ENCODE measurements at regions not wholly inside any gene's neighbourhood (a gene's known extent, or its start where the extent isn't known, plus 50 kb on each side); places are given as distances from the start of the nearest gene placed in this dataset.

- DNase-seq (no peak), ATAC-seq (replicated peaks) (no peak)
- H3K9me3 Mint-ChIP-seq, result no peaks in the 10 kb centered on the region
- peaks cover 52 to 75% of the 10 kb centered on the region in 2 donors for H3K27me3 Mint-ChIP-seq
- H3K36me3 Mint-ChIP-seq (ENCODE audit: insufficient read depth), result no peaks in the 10 kb centered on the region
- H3K27ac Mint-ChIP-seq, result no peak overlapping the region
- no peaks in the 10 kb centered on the region for H3K4me1 Mint-ChIP-seq (ENCODE audit: low read depth in 2 of 2)
- no peak overlapping the region for H3K4me3 Mint-ChIP-seq
These were observed 114.5 kb downstream of the TMEM18 start for GRCh38 chr2:562391-563364.

GRCh38 chr2:558879-559278, 118.3 kb downstream of the TMEM18 start:
- Mint-ChIP-seq H3K4me3 (no peak overlapping the region), H3K9me3 (no peaks in the 10 kb centered on the region), H3K27ac (no peak overlapping the region), H3K36me3 (ENCODE audit: insufficient read depth) (no peaks in the 10 kb centered on the region), H3K27me3 (peaks cover 54 to 72% of the 10 kb centered on the region in 2 donors), H3K4me1 (ENCODE audit: low read depth in 2 of 2) (no peaks in the 10 kb centered on the region)
- ATAC-seq (replicated peaks) (no peak), DNase-seq (no peak)

GRCh38 chr2:558302-558642, 118.9 kb downstream of the TMEM18 start:
- no peaks in the 10 kb centered on the region for H3K4me1 Mint-ChIP-seq (ENCODE audit: low read depth in 2 of 2)
- H3K4me3 Mint-ChIP-seq, result no peak overlapping the region
- peaks cover 50 to 72% of the 10 kb centered on the region in 2 donors for H3K27me3 Mint-ChIP-seq

GRCh38 chr2:557635-558301, 119.4 kb downstream of the TMEM18 start:
- Mint-ChIP-seq H3K4me1 (ENCODE audit: low read depth in 2 of 2) (peaks cover 0 to 3% of the 10 kb centered on the region in 2 donors), H3K27me3 (peaks cover 52 to 75% of the 10 kb centered on the region in 2 donors)

More at GRCh38 chr2:558302-558642, 118.9 kb downstream of the TMEM18 start:
- Mint-ChIP-seq H3K36me3 (ENCODE audit: insufficient read depth) (no peaks in the 10 kb centered on the region), H3K9me3 (no peaks in the 10 kb centered on the region), H3K27ac (no peak overlapping the region)
- no peak for ATAC-seq (replicated peaks)
- DNase-seq, result no peak

GRCh38 chr2:556485-556884, 120.7 kb downstream of the TMEM18 start:
- Mint-ChIP-seq H3K4me1 (ENCODE audit: low read depth in 2 of 2) (peaks cover 0 to 3% of the 10 kb centered on the region in 2 donors), H3K4me3 (no peak overlapping the region), H3K36me3 (ENCODE audit: insufficient read depth) (no peaks in the 10 kb centered on the region), H3K27me3 (peaks cover 64 to 84% of the 10 kb centered on the region in 2 donors), H3K27ac (no peak overlapping the region), H3K9me3 (no peaks in the 10 kb centered on the region)
- DNase-seq (no peak), ATAC-seq (replicated peaks) (no peak)

More at GRCh38 chr2:557635-558301, 119.4 kb downstream of the TMEM18 start:
- ATAC-seq (replicated peaks), result no peak
- no peak for DNase-seq
- Mint-ChIP-seq H3K9me3 (no peaks in the 10 kb centered on the region), H3K36me3 (ENCODE audit: insufficient read depth) (no peaks in the 10 kb centered on the region), H3K4me3 (no peak overlapping the region), H3K27ac (no peak overlapping the region)

GRCh38 chr2:555164-555922, 121.9 kb downstream of the TMEM18 start:
- H3K9me3 Mint-ChIP-seq, result no peaks in the 10 kb centered on the region
- H3K27me3 Mint-ChIP-seq, result peaks cover 66 to 87% of the 10 kb centered on the region in 2 donors
- no peaks in the 10 kb centered on the region for H3K36me3 Mint-ChIP-seq (ENCODE audit: insufficient read depth)
- DNase-seq (no peak), ATAC-seq (replicated peaks) (no peak)
- H3K4me3 Mint-ChIP-seq, result no peak overlapping the region
- no peak overlapping the region for H3K27ac Mint-ChIP-seq
- peaks cover 0 to 3% of the 10 kb centered on the region in 2 donors for H3K4me1 Mint-ChIP-seq (ENCODE audit: low read depth in 2 of 2)

- H3K27me3 Mint-ChIP-seq, result peaks cover 64 to 85% of the 10 kb centered on the region in 2 donors
- H3K27ac Mint-ChIP-seq, result no peak overlapping the region
- no peaks in the 10 kb centered on the region for H3K36me3 Mint-ChIP-seq (ENCODE audit: insufficient read depth)
- H3K4me1 Mint-ChIP-seq (ENCODE audit: low read depth in 2 of 2), result peaks cover 0 to 3% of the 10 kb centered on the region in 2 donors
- no peak overlapping the region for H3K4me3 Mint-ChIP-seq
- ATAC-seq (replicated peaks), result no peak
- H3K9me3 Mint-ChIP-seq, result no peaks in the 10 kb centered on the region
- no peak for DNase-seq
These were observed 122.8 kb downstream of the TMEM18 start for GRCh38 chr2:554444-554843.

GRCh38 chr2:552906-553305, 124.3 kb downstream of the TMEM18 start:
- no peaks in the 10 kb centered on the region for H3K36me3 Mint-ChIP-seq (ENCODE audit: insufficient read depth)
- DNase-seq, result no peak
- H3K4me1 Mint-ChIP-seq (ENCODE audit: low read depth in 2 of 2), result peaks cover 0 to 3% of the 10 kb centered on the region in 2 donors
- H3K9me3 Mint-ChIP-seq, result no peaks in the 10 kb centered on the region
- ATAC-seq (replicated peaks), result no peak
- no peak overlapping the region for H3K4me3 Mint-ChIP-seq
- H3K27me3 Mint-ChIP-seq, result peaks cover 54 to 84% of the 10 kb centered on the region in 2 donors
- H3K27ac Mint-ChIP-seq, result no peak overlapping the region

GRCh38 chr2:551621-552020, 125.6 kb downstream of the TMEM18 start:
- no peak for DNase-seq
- no peak overlapping the region for H3K27ac Mint-ChIP-seq
- H3K4me3 Mint-ChIP-seq, result no peak overlapping the region
- ATAC-seq (replicated peaks), result no peak
- H3K4me1 Mint-ChIP-seq (ENCODE audit: low read depth in 2 of 2), result peaks cover 0 to 3% of the 10 kb centered on the region in 2 donors
- H3K27me3 Mint-ChIP-seq, result peaks cover 57 to 84% of the 10 kb centered on the region in 2 donors
- H3K9me3 Mint-ChIP-seq, result no peaks in the 10 kb centered on the region
- H3K36me3 Mint-ChIP-seq (ENCODE audit: insufficient read depth), result no peaks in the 10 kb centered on the region

GRCh38 chr2:550860-551567, 126.2 kb downstream of the TMEM18 start:
- Mint-ChIP-seq H3K4me3 (no peak overlapping the region), H3K27me3 (peaks cover 55 to 84% of the 10 kb centered on the region in 2 donors)

GRCh38 chr2:545711-546650, 131.2 kb downstream of the TMEM18 start:
- Mint-ChIP-seq H3K9me3 (no peaks in the 10 kb centered on the region), H3K4me1 (ENCODE audit: low read depth in 2 of 2) (no peaks in the 10 kb centered on the region), H3K27me3 (peaks cover 45 to 78% of the 10 kb centered on the region in 2 donors), H3K4me3 (no peak overlapping the region), H3K36me3 (ENCODE audit: insufficient read depth) (no peaks in the 10 kb centered on the region), H3K27ac (no peak overlapping the region)
- no peak for ATAC-seq (replicated peaks)
- DNase-seq, result no peak

More at GRCh38 chr2:550860-551567, 126.2 kb downstream of the TMEM18 start:
- ATAC-seq (replicated peaks) (no peak), DNase-seq (no peak)
- no peaks in the 10 kb centered on the region for H3K9me3 Mint-ChIP-seq
- H3K27ac Mint-ChIP-seq, result no peak overlapping the region
- no peaks in the 10 kb centered on the region for H3K36me3 Mint-ChIP-seq (ENCODE audit: insufficient read depth)
- peaks cover 0 to 3% of the 10 kb centered on the region in 2 donors for H3K4me1 Mint-ChIP-seq (ENCODE audit: low read depth in 2 of 2)

GRCh38 chr2:545228-545627, 132.0 kb downstream of the TMEM18 start:
- H3K27me3 Mint-ChIP-seq, result peaks cover 45 to 78% of the 10 kb centered on the region in 2 donors
- DNase-seq (no peak), ATAC-seq (replicated peaks) (no peak)
- H3K36me3 Mint-ChIP-seq (ENCODE audit: insufficient read depth), result no peaks in the 10 kb centered on the region
- H3K27ac Mint-ChIP-seq, result no peak overlapping the region
- no peak overlapping the region for H3K4me3 Mint-ChIP-seq
- H3K4me1 Mint-ChIP-seq (ENCODE audit: low read depth in 2 of 2), result no peaks in the 10 kb centered on the region
- no peaks in the 10 kb centered on the region for H3K9me3 Mint-ChIP-seq

Data from effector memory CD8-positive, alpha-beta T cell (primary cell).